H9 (cell line): ENCODE measurements at regions not wholly inside any gene's neighbourhood (a gene's known extent, or its start where the extent isn't known, plus 50 kb on each side); places are given as distances from the start of the nearest gene placed in this dataset.

Experiments
- DNase-seq: peaks from one replicate; pipeline ENCODE4 v3.0.0-alpha.2; 2017
- H2AFZ ChIP-seq: one replicate; pipeline ENCODE4 v1.6.1; 2013; ENCODE audit warnings: mild to moderate bottlenecking, low read length, control low read depth, moderate library complexity
- H2AK5ac ChIP-seq: 2 replicates; pipeline ENCODE4 v1.6.1; 2013; ENCODE audit warnings: low read length, control low read depth, mixed read lengths; ENCODE audit not compliant: insufficient read length
- H2BK120ac ChIP-seq: one replicate; pipeline ENCODE4 v1.6.1; 2013; ENCODE audit warnings: low read depth, mild to moderate bottlenecking, low read length, control low read depth, inconsistent platforms; ENCODE audit not compliant: poor library complexity, severe bottlenecking
- H2BK12ac ChIP-seq: 2 replicates; pipeline ENCODE4 v1.6.1; 2013; ENCODE audit warnings: low read length, control low read depth, mixed read lengths, low read depth; ENCODE audit not compliant: insufficient read length
- H2BK15ac ChIP-seq: 2 replicates; pipeline ENCODE4 v1.6.1; 2013; ENCODE audit warnings: low read depth, low read length, control low read depth
- H2BK20ac ChIP-seq: one replicate; pipeline ENCODE4 v1.6.1; 2013; ENCODE audit warnings: low read depth, mild to moderate bottlenecking, low read length, control low read depth, inconsistent platforms; ENCODE audit not compliant: poor library complexity, severe bottlenecking
- H2BK5ac ChIP-seq: 2 replicates; pipeline ENCODE4 v1.6.1; 2013; ENCODE audit warnings: low read length, control low read depth, mixed read lengths; ENCODE audit not compliant: insufficient read length
- H3K14ac ChIP-seq: 2 replicates; pipeline ENCODE4 v1.6.1; 2013; ENCODE audit warnings: low read length, control low read depth; ENCODE audit not compliant: insufficient read depth
- H3K18ac ChIP-seq: 2 replicates; pipeline ENCODE4 v1.6.1; 2013; ENCODE audit warnings: low read depth, mild to moderate bottlenecking, mixed read lengths, low read length, control low read depth; ENCODE audit not compliant: insufficient read length
- H3K23ac ChIP-seq: 2 replicates; pipeline ENCODE4 v1.6.1; 2013; ENCODE audit warnings: low read length, control low read depth, mixed read lengths, low read depth; ENCODE audit not compliant: insufficient read length
- H3K23me2 ChIP-seq: 2 replicates; pipeline ENCODE4 v1.6.1; 2013; ENCODE audit warnings: low read depth, mild to moderate bottlenecking, mixed read lengths, low read length, control low read depth; ENCODE audit not compliant: insufficient read length, poor library complexity, severe bottlenecking
- H3K27ac ChIP-seq: 2 replicates; pipeline ENCODE4 v1.5.1; 2013; ENCODE audit warnings: low read length, control low read depth, mixed read lengths, low read depth; ENCODE audit not compliant: insufficient read length
- H3K27me3 ChIP-seq: 2 replicates; pipeline ENCODE4 v1.6.1; 2013; ENCODE audit warnings: low read length, control low read depth, inconsistent platforms; ENCODE audit not compliant: insufficient read depth
- H3K4ac ChIP-seq: 2 replicates; pipeline ENCODE4 v1.6.1; 2013; ENCODE audit warnings: low read depth, mild to moderate bottlenecking, control low read depth, inconsistent platforms, low read length, moderate library complexity
- H3K4me1 ChIP-seq: 2 replicates; pipeline ENCODE4 v1.6.1; 2013; ENCODE audit warnings: low read length, control low read depth, inconsistent platforms; ENCODE audit not compliant: insufficient read depth
- H3K4me2 ChIP-seq: 2 replicates; pipeline ENCODE4 v1.6.1; 2013; ENCODE audit warnings: low read length, control low read depth, mixed read lengths; ENCODE audit not compliant: insufficient read length, insufficient read depth
- H3K56ac ChIP-seq: 2 replicates; pipeline ENCODE4 v1.6.1; 2013; ENCODE audit warnings: low read depth, mild to moderate bottlenecking, mixed read lengths, low read length, control low read depth; ENCODE audit not compliant: insufficient read length
- H3K79me1 ChIP-seq: 2 replicates; pipeline ENCODE4 v1.6.1; 2013; ENCODE audit warnings: low read depth, mild to moderate bottlenecking, moderate library complexity, low read length, control low read depth, inconsistent platforms; ENCODE audit not compliant: insufficient read depth, poor library complexity, severe bottlenecking
- H3K79me2 ChIP-seq: 2 replicates; pipeline ENCODE4 v1.6.1; 2013; ENCODE audit warnings: low read length, control low read depth, inconsistent platforms; ENCODE audit not compliant: insufficient read depth
- H3K9ac ChIP-seq: 2 replicates; pipeline ENCODE4 v1.6.1; 2013; ENCODE audit warnings: low read length, control low read depth, mixed read lengths; ENCODE audit not compliant: insufficient read length; ENCODE audit errors: extremely low read depth
- H3K9me3 ChIP-seq: one replicate; pipeline ENCODE4 v1.6.1; 2013; ENCODE audit warnings: low read depth, low read length, inconsistent platforms; ENCODE audit not compliant: control insufficient read depth
- H3T11ph ChIP-seq: one replicate; pipeline ENCODE4 v1.6.1; 2013; ENCODE audit warnings: mild to moderate bottlenecking, low read length, control low read depth, inconsistent platforms
- H4K20me1 ChIP-seq: one replicate; pipeline ENCODE4 v1.6.1; 2013; ENCODE audit not compliant: control insufficient read depth, insufficient read length, insufficient read depth
- H4K5ac ChIP-seq: 2 replicates; pipeline ENCODE4 v1.6.1; 2013; ENCODE audit warnings: low read depth, mild to moderate bottlenecking, mixed read lengths, low read length, control low read depth; ENCODE audit not compliant: insufficient read length
- H4K8ac ChIP-seq: replicated peaks from 2 replicates; pipeline ENCODE4 v1.6.1; 2013; ENCODE audit warnings: low read length, control low read depth, mixed read lengths, low read depth; ENCODE audit not compliant: insufficient read length
- H4K91ac ChIP-seq: 2 replicates; pipeline ENCODE4 v1.6.1; 2013; ENCODE audit warnings: low read depth, mild to moderate bottlenecking, moderate library complexity, mixed read lengths, low read length, control low read depth; ENCODE audit not compliant: insufficient read length
- H3K27ac Mint-ChIP-seq, 3 experiments: 2 replicates in 2 of 3; 3 replicates in 1 of 3; pipeline ENCODE4 v1.8.0; 2020 to 2021; ENCODE audit warnings: mixed read lengths in 3 of 3, mild to moderate bottlenecking in 1 of 3, moderate library complexity in 1 of 3
- H3K27me3 Mint-ChIP-seq: 2 replicates; pipeline ENCODE4 v1.8.0; 2021; ENCODE audit warnings: low read depth, mild to moderate bottlenecking, moderate library complexity, mixed read lengths
- H3K36me3 Mint-ChIP-seq, 3 experiments: 2 replicates in 2 of 3; 3 replicates in 1 of 3; pipeline ENCODE4 v1.8.0; 2020 to 2021; ENCODE audit warnings: low read depth in 3 of 3, mixed read lengths in 3 of 3; ENCODE audit not compliant: insufficient read depth in 1 of 3
- H3K4me1 Mint-ChIP-seq, 2 experiments: 2 replicates each; pipeline ENCODE4 v1.8.0; 2020; ENCODE audit warnings: mixed read lengths in 2 of 2
- H3K4me3 Mint-ChIP-seq, 2 experiments: 2 replicates in 1 of 2; 3 replicates in 1 of 2; pipeline ENCODE4 v1.8.0; 2020 to 2021; ENCODE audit warnings: mild to moderate bottlenecking in 2 of 2, mixed read lengths in 2 of 2, moderate library complexity in 1 of 2
- H3K9me3 Mint-ChIP-seq, 2 experiments: 2 replicates in 1 of 2; 3 replicates in 1 of 2; pipeline ENCODE4 v1.8.0; 2020; ENCODE audit warnings: mild to moderate bottlenecking in 2 of 2, mixed read lengths in 2 of 2, moderate library complexity in 1 of 2
- CTCF ChIP-seq: fragments of 200-600 bp; sonication (generic); conservative IDR thresholded peaks from 3 replicates; pipeline ENCODE4 v1.8.0; 2021; ENCODE audit warnings: antibody characterized with exemption, mild to moderate bottlenecking
- WGBS: extraction: QIAGEN DNeasy Blood & Tissue Kit; methylation state at CpG from one replicate; pipeline ENCODE4 v1.1.7; 2013; ENCODE audit warnings: missing lambda C conversion rate, low lambda C conversion rate, mixed read lengths; ENCODE audit not compliant: insufficient read length; ENCODE audit errors: extremely low coverage; 5-methylcytosine and 5-hydroxymethylcytosine counted together

GRCh38 chr3:168996622-168997021, 666.9 kb downstream of the MECOM start:
- Histone ChIP-seq H4K91ac (no peak overlapping the region), H2BK20ac (no peak overlapping the region), H3K79me2 (no peaks in the 10 kb centered on the region), H3K4ac (no peak overlapping the region), H3K9ac (no peak overlapping the region), H3K27ac (no peak overlapping the region), H3K56ac (no peak overlapping the region), H3K14ac (no peak overlapping the region), H2BK5ac (no peak overlapping the region), H3K4me1 (no peaks in the 10 kb centered on the region), H3T11ph (no peak overlapping the region), H4K8ac (no peak overlapping the region), H2AK5ac (no peak overlapping the region), H2BK120ac (no peak overlapping the region), H4K20me1 (no peaks in the 10 kb centered on the region), H3K23ac (no peak overlapping the region), H3K23me2 (no peaks in the 10 kb centered on the region), H3K18ac (no peak overlapping the region), H3K9me3 (no peaks in the 10 kb centered on the region), H3K4me2 (no peak overlapping the region), H2BK12ac (no peak overlapping the region), H4K5ac (no peak overlapping the region), H3K27me3 (no peaks in the 10 kb centered on the region), H2AFZ (no peak overlapping the region), H3K79me1 (no peaks in the 10 kb centered on the region), H2BK15ac (no peak overlapping the region)
- Mint-ChIP-seq H3K4me3 (no peak overlapping the region), H3K27ac (no peak overlapping the region), H3K27me3 (no peaks in the 10 kb centered on the region), H3K4me1 (peaks cover 14 to 21% of the 10 kb centered on the region in 2 experiments), H3K36me3 (no peaks in the 10 kb centered on the region), H3K9me3 (no peaks in the 10 kb centered on the region)
- WGBS: no CpG with 5 or more reads among the region's 3 CpGs
- TF ChIP-seq CTCF: no peak
- no peak for DNase-seq
